SJCRH30 (cell line): ENCODE measurements at regions not wholly inside any gene's neighbourhood (a gene's known extent, or its start where the extent isn't known, plus 50 kb on each side); places are given as distances from the start of the nearest gene placed in this dataset.
A peak's percentile ranks its signal among the peaks of the same experiment; 100 is the strongest.

Source experiments
- DNase-seq, 2 experiments: peaks; one replicate each; pipeline ENCODE4 v3.0.0-alpha.2; 2015 to 2020
- H3K27ac ChIP-seq: fragments of 250-450 bp; sonication (Bioruptor Pico); 2 replicates; pipeline ENCODE4 v1.5.1; 2020; ENCODE audit warnings: mild to moderate bottlenecking, moderate library complexity
- H3K27me3 ChIP-seq: fragments of 250-450 bp; sonication (Bioruptor Pico); 2 replicates; pipeline ENCODE4 v1.5.1; 2020; ENCODE audit warnings: mild to moderate bottlenecking, moderate library complexity
- H3K36me3 ChIP-seq: fragments of 250-450 bp; sonication (Bioruptor Pico); 2 replicates; pipeline ENCODE4 v1.5.1; 2020; ENCODE audit warnings: mild to moderate bottlenecking, moderate library complexity
- H3K4me1 ChIP-seq: fragments of 250-450 bp; sonication (Bioruptor Pico); 2 replicates; pipeline ENCODE4 v1.5.1; 2020; ENCODE audit warnings: mild to moderate bottlenecking, moderate library complexity
- H3K4me3 ChIP-seq: fragments of 250-450 bp; sonication (Bioruptor Pico); 2 replicates; pipeline ENCODE4 v1.5.1; 2020; ENCODE audit warnings: mild to moderate bottlenecking, moderate library complexity
- H3K9me3 ChIP-seq: fragments of 250-450 bp; sonication (Bioruptor Pico); replicated peaks from 2 replicates; pipeline ENCODE4 v1.5.1; 2020; ENCODE audit warnings: mild to moderate bottlenecking, moderate library complexity

GRCh38 chr1:185574139-185574875 lies 159.9 kb upstream of the HMCN1 start:
- H3K4me3 ChIP-seq: no peak overlapping the region
- no peak for DNase-seq
- H3K36me3 ChIP-seq: no peaks in the 10 kb centered on the region
- no peaks in the 10 kb centered on the region for H3K9me3 ChIP-seq
- no peaks in the 10 kb centered on the region for H3K4me1 ChIP-seq
- H3K27me3 ChIP-seq: no peaks in the 10 kb centered on the region
- no peak overlapping the region for H3K27ac ChIP-seq

GRCh38 chr1:185573677-185574076 lies 160.5 kb upstream of the HMCN1 start:
- Histone ChIP-seq H3K36me3 (no peaks in the 10 kb centered on the region), H3K9me3 (no peaks in the 10 kb centered on the region), H3K4me3 (no peak overlapping the region), H3K27me3 (no peaks in the 10 kb centered on the region), H3K27ac (no peak overlapping the region), H3K4me1 (no peaks in the 10 kb centered on the region)
- DNase-seq: no peak

- DNase-seq: no peak
- Histone ChIP-seq H3K4me1 (no peaks in the 10 kb centered on the region), H3K27me3 (no peaks in the 10 kb centered on the region), H3K36me3 (no peaks in the 10 kb centered on the region), H3K4me3 (no peak overlapping the region), H3K9me3 (no peaks in the 10 kb centered on the region), H3K27ac (no peak overlapping the region)
Measured at GRCh38 chr1:185573162-185573561, 161.0 kb upstream of the HMCN1 start.

- H3K27me3 ChIP-seq: no peaks in the 10 kb centered on the region
- no peaks in the 10 kb centered on the region for H3K4me1 ChIP-seq
- no peak overlapping the region for H3K27ac ChIP-seq
- DNase-seq: no peak
- H3K9me3 ChIP-seq: no peaks in the 10 kb centered on the region
- no peaks in the 10 kb centered on the region for H3K36me3 ChIP-seq
- no peak overlapping the region for H3K4me3 ChIP-seq
Measured at GRCh38 chr1:185570962-185571361, 163.2 kb upstream of the HMCN1 start.

GRCh38 chr1:185568155-185569123 lies 165.8 kb upstream of the HMCN1 start:
- Histone ChIP-seq H3K27ac (no peak overlapping the region), H3K36me3 (no peaks in the 10 kb centered on the region), H3K4me1 (no peaks in the 10 kb centered on the region), H3K4me3 (no peak overlapping the region), H3K27me3 (no peaks in the 10 kb centered on the region), H3K9me3 (no peaks in the 10 kb centered on the region)
- DNase-seq: no peak

- Histone ChIP-seq H3K4me3 (no peak overlapping the region), H3K4me1 (no peaks in the 10 kb centered on the region), H3K27ac (no peak overlapping the region)
Measured at GRCh38 chr1:185567440-185567839, 166.8 kb upstream of the HMCN1 start.

GRCh38 chr1:185566995-185567394 lies 167.2 kb upstream of the HMCN1 start:
- Histone ChIP-seq H3K36me3 (no peaks in the 10 kb centered on the region), H3K9me3 (no peaks in the 10 kb centered on the region), H3K4me3 (no peak overlapping the region), H3K27me3 (no peaks in the 10 kb centered on the region), H3K27ac (no peak overlapping the region), H3K4me1 (no peaks in the 10 kb centered on the region)
- no peak for DNase-seq

More at GRCh38 chr1:185567440-185567839, 166.8 kb upstream of the HMCN1 start:
- no peaks in the 10 kb centered on the region for H3K9me3 ChIP-seq
- no peak for DNase-seq
- H3K36me3 ChIP-seq: no peaks in the 10 kb centered on the region
- H3K27me3 ChIP-seq: no peaks in the 10 kb centered on the region

- Histone ChIP-seq H3K9me3 (no peaks in the 10 kb centered on the region), H3K4me1 (no peaks in the 10 kb centered on the region), H3K27ac (no peak overlapping the region), H3K36me3 (no peaks in the 10 kb centered on the region), H3K4me3 (no peak overlapping the region), H3K27me3 (no peaks in the 10 kb centered on the region)
- peak; percentile 5 to 10 for DNase-seq
Measured at GRCh38 chr1:185565302-185565701, 168.9 kb upstream of the HMCN1 start.

- no peaks in the 10 kb centered on the region for H3K36me3 ChIP-seq
- H3K9me3 ChIP-seq: no peaks in the 10 kb centered on the region
- DNase-seq: no peak
- no peak overlapping the region for H3K27ac ChIP-seq
- H3K4me1 ChIP-seq: no peaks in the 10 kb centered on the region
- H3K4me3 ChIP-seq: no peak overlapping the region
- no peaks in the 10 kb centered on the region for H3K27me3 ChIP-seq
Measured at GRCh38 chr1:185564816-185565215, 169.4 kb upstream of the HMCN1 start.

GRCh38 chr1:185562461-185563359 lies 171.5 kb upstream of the HMCN1 start:
- Histone ChIP-seq H3K9me3 (no peaks in the 10 kb centered on the region), H3K4me1 (no peaks in the 10 kb centered on the region), H3K36me3 (no peaks in the 10 kb centered on the region), H3K4me3 (no peak overlapping the region), H3K27ac (no peak overlapping the region), H3K27me3 (no peaks in the 10 kb centered on the region)
- DNase-seq: no peak

- no peaks in the 10 kb centered on the region for H3K4me1 ChIP-seq
- no peak overlapping the region for H3K4me3 ChIP-seq
- DNase-seq: no peak
- H3K27ac ChIP-seq: no peak overlapping the region
- H3K27me3 ChIP-seq: no peaks in the 10 kb centered on the region
- H3K9me3 ChIP-seq: no peaks in the 10 kb centered on the region
- no peaks in the 10 kb centered on the region for H3K36me3 ChIP-seq
Measured at GRCh38 chr1:185561629-185562028, 172.6 kb upstream of the HMCN1 start.

GRCh38 chr1:185560760-185561159 lies 173.4 kb upstream of the HMCN1 start:
- Histone ChIP-seq H3K36me3 (no peaks in the 10 kb centered on the region), H3K27me3 (no peaks in the 10 kb centered on the region), H3K9me3 (no peaks in the 10 kb centered on the region), H3K27ac (no peak overlapping the region), H3K4me1 (no peaks in the 10 kb centered on the region), H3K4me3 (no peak overlapping the region)
- no peak for DNase-seq

GRCh38 chr1:185559684-185560331 lies 174.4 kb upstream of the HMCN1 start:
- Histone ChIP-seq H3K9me3 (no peaks in the 10 kb centered on the region), H3K36me3 (no peaks in the 10 kb centered on the region), H3K27me3 (no peaks in the 10 kb centered on the region), H3K4me3 (no peak overlapping the region), H3K27ac (no peak overlapping the region), H3K4me1 (no peaks in the 10 kb centered on the region)
- peak; percentile 7 to 22 for DNase-seq

GRCh38 chr1:185559151-185559550 lies 175.0 kb upstream of the HMCN1 start:
- Histone ChIP-seq H3K4me3 (no peak overlapping the region), H3K27ac (no peak overlapping the region), H3K9me3 (no peaks in the 10 kb centered on the region), H3K36me3 (no peaks in the 10 kb centered on the region), H3K27me3 (no peaks in the 10 kb centered on the region), H3K4me1 (no peaks in the 10 kb centered on the region)
- DNase-seq: no peak
